ENCODE measurements at regions not wholly inside any gene's neighbourhood (a gene's known extent, or its start where the extent isn't known, plus 50 kb on each side); places are given as distances from the start of the nearest gene placed in this dataset.

- no peak for TF ChIP-seq POLR2A (IDR thresholded peaks at IDR 0.05; ENCODE audit: low read depth, low read length)
- no peak for TF ChIP-seq TAF1 (IDR thresholded peaks at IDR 0.05; ENCODE audit: borderline replicate concordance, low read depth, low read length)
These were observed 522.0 kb upstream of the KLHL1 start for GRCh38 chr13:70630247-70630646.
